K562 (cell line): ENCODE measurements at regions not wholly inside any gene's neighbourhood (a gene's known extent, or its start where the extent isn't known, plus 50 kb on each side); places are given as distances from the start of the nearest gene placed in this dataset.

Source experiments
- ATAC-seq: fragments of 200-7000 bp; cut with Tn5 transposase; 3 replicates; pipeline ENCODE4 v1.9.1; 2020; ENCODE audit warnings: moderate library complexity
- BruUV-seq: library from RNA; stranded (reverse); fragments of 400-500 nt; replicated peaks from 2 replicates; lab custom pipeline; 2021; lab: Mats Ljungman, UMichigan
- CTCF ChIA-PET: fragments of 300-600 bp; formaldehyde crosslinking; extraction: SDS; loops from one replicate; lab custom pipeline; 2021; ENCODE audit warnings: low intra/inter-chr PET ratio; lab: Yijun Ruan, JAX
- POLR2A ChIA-PET: fragments of 300-600, 350-650 bp; sonication (Branson Sonifier 250); formaldehyde crosslinking; extraction: SDS; loops from one replicate; lab custom pipeline; 2021; ENCODE audit warnings: antibody characterized with exemption, inconsistent platforms; lab: Yijun Ruan, JAX
- DNase-seq, 4 experiments: peaks; one replicate each; pipeline versions ENCODE4 v3.0.0 to v3.0.0-alpha.2; 2011 to 2018; ENCODE audit warnings: low spot score in 3 of 4, mixed read lengths in 3 of 4; ENCODE audit errors: extremely low read depth in 1 of 4
- FAIRE-seq: peaks from 2 replicates; lab custom pipeline; 2011; peaks lifted over from hg19 to GRCh38; lab: Jason Lieb, UNC
- H2AFZ ChIP-seq: 2 replicates; pipeline ENCODE4 v1.6.0; 2011; ENCODE audit warnings: low read depth, low read length, control low read depth, inconsistent platforms
- H3K27ac ChIP-seq: fragments of 200-600 bp; 3 replicates; pipeline ENCODE4 v1.8.0; 2011; ENCODE audit warnings: low read depth, mild to moderate bottlenecking, control low read depth, inconsistent platforms, low read length, moderate library complexity, mixed read lengths; ENCODE audit errors: extremely low read depth
- H3K27me3 ChIP-seq, 2 experiments: fragments of 300-600 bp in 1 of 2; 2 replicates in 1 of 2; 3 replicates in 1 of 2; pipeline versions ENCODE4 v1.6.0 to v1.8.0; 2011; ENCODE audit warnings: inconsistent platforms in 2 of 2, low read length in 2 of 2, mild to moderate bottlenecking in 1 of 2, mixed read lengths in 1 of 2, moderate library complexity in 1 of 2; ENCODE audit not compliant: control insufficient read depth in 2 of 2, insufficient read depth in 2 of 2
- H3K36me3 ChIP-seq: fragments of 300-600 bp; 3 replicates; pipeline ENCODE4 v1.8.0; 2011; ENCODE audit warnings: mild to moderate bottlenecking, low read length, inconsistent platforms; ENCODE audit not compliant: control insufficient read depth, insufficient read depth
- H3K4me1 ChIP-seq, 2 experiments: fragments of 200-600 bp in 1 of 2; replicated peaks in 1 of 2; 2 replicates in 1 of 2; 3 replicates in 1 of 2; pipeline versions ENCODE4 v1.5.1 to v1.8.0; 2011; ENCODE audit warnings: inconsistent platforms in 2 of 2, low read length in 2 of 2, mild to moderate bottlenecking in 1 of 2, mixed read lengths in 1 of 2, moderate library complexity in 1 of 2; ENCODE audit not compliant: control insufficient read depth in 2 of 2, insufficient read depth in 2 of 2
- H3K4me2 ChIP-seq: 2 replicates; pipeline ENCODE4 v1.6.1; 2011; ENCODE audit warnings: low read length, control low read depth, inconsistent platforms, mixed read lengths; ENCODE audit not compliant: insufficient read depth
- H3K4me3 ChIP-seq: fragments of 200-600 bp; sonication (generic), shearing (Covaris generic); 2 replicates; pipeline ENCODE4 v1.5.1; 2016; ENCODE audit warnings: control low read depth, inconsistent platforms
- H3K79me2 ChIP-seq: fragments of 200-600 bp; 3 replicates; pipeline ENCODE4 v1.8.0; 2011; ENCODE audit warnings: low read length, inconsistent platforms; ENCODE audit not compliant: control insufficient read depth, insufficient read depth
- H3K9ac ChIP-seq, 2 experiments: 2 replicates each; pipeline versions ENCODE4 v1.6.0 to v1.6.1; 2011; ENCODE audit warnings: low read depth in 2 of 2, low read length in 2 of 2, control low read depth in 1 of 2, inconsistent platforms in 1 of 2, mild to moderate bottlenecking in 1 of 2, mixed read lengths in 1 of 2; ENCODE audit not compliant: insufficient read depth in 1 of 2
- H3K9me1 ChIP-seq: one replicate; pipeline ENCODE4 v1.6.0; 2011; ENCODE audit warnings: inconsistent platforms, mild to moderate bottlenecking, low read length, moderate library complexity; ENCODE audit not compliant: control insufficient read depth, insufficient read depth
- H3K9me3 ChIP-seq: replicated peaks from 2 replicates; pipeline ENCODE4 v1.5.1; 2011; ENCODE audit warnings: low read depth, low read length, inconsistent platforms; ENCODE audit not compliant: control insufficient read depth, insufficient read depth
- H4K20me1 ChIP-seq: replicated peaks from 2 replicates; pipeline ENCODE4 v1.6.1; 2011; ENCODE audit warnings: low read length, inconsistent platforms, mixed read lengths; ENCODE audit not compliant: control insufficient read depth, insufficient read depth
- BMI1 ChIP-seq: fragments of 150-350 bp; IDR thresholded peaks from 2 replicates; pipeline ENCODE4 v1.6.1; 2014; ENCODE audit warnings: low read length
- MEF2D ChIP-seq: conservative IDR thresholded peaks from 2 replicates; pipeline ENCODE4 v1.6.1; 2016; ENCODE audit warnings: low read depth, missing genetic modification characterization, missing compliant biosample characterization
- PRMT5 ChIP-seq: sonication (generic); formaldehyde crosslinking; IDR thresholded peaks from 2 replicates; pipeline ENCODE4 v1.5.0; 2020; ENCODE audit warnings: missing genetic modification reagents
- RB1 ChIP-seq: fragments of 450-650 bp; IDR thresholded peaks from 2 replicates; pipeline ENCODE4 v1.6.1; 2017; ENCODE audit warnings: low read depth, mild to moderate bottlenecking
- STAT5A ChIP-seq: IDR thresholded peaks from 2 replicates; pipeline ENCODE4 v1.6.1; 2012; ENCODE audit warnings: low read length, inconsistent platforms, borderline replicate concordance
- ZNF24 ChIP-seq: fragments of 450-650 bp; IDR thresholded peaks from 2 replicates; pipeline ENCODE4 v1.6.1; 2016
- ZNF507 ChIP-seq: conservative IDR thresholded peaks from 2 replicates; pipeline ENCODE4 v1.6.1; 2017; ENCODE audit warnings: missing genetic modification characterization, missing compliant biosample characterization
- WGBS: fragments of 100-300 bp; shearing (Covaris generic); methylation state at CpG from one replicate; pipeline ENCODE4 v1.1.6; 2016; ENCODE audit warnings: low coverage, mixed read lengths; ENCODE audit not compliant: insufficient coverage; ENCODE audit errors: missing lambda C conversion rate; 5-methylcytosine and 5-hydroxymethylcytosine counted together
- in situ Hi-C: fragments of 300-500 bp; cut with MboI; formaldehyde crosslinking; loops from 4 replicates; pipeline ENCODE4 v1.15.0; 2018; ENCODE audit warnings: inconsistent platforms, mixed read lengths
- intact Hi-C: fragments of 100-400 bp; cut with micrococcal nuclease; formaldehyde crosslinking; loops from 2 replicates; pipeline ENCODE4 v1.14.2; 2022
- TF ChIP-seq, protein P1 (sequence below): fragments of 450-650 bp; IDR thresholded peaks from 2 replicates; pipeline ENCODE4 v1.6.1; 2018; ENCODE audit warnings: mild to moderate bottlenecking, low read depth; ENCODE audit not compliant: partially characterized antibody

GRCh38 chr2:120974950-120975349 is 239.3 kb downstream of the GLI2 start:
- in situ Hi-C loops: no loop called here
- H4K20me1 ChIP-seq: peaks cover 13% of the 10 kb centered on the region; the same call in 1 of the 2 replicates
- no peak for ATAC-seq
- ChIA-PET POLR2A (interaction anchor here (0.8 kb wide), 1 partner anchor 11 kb away, joined by 4 read pairs; no protein-coding TSS in a partner anchor), CTCF (no interaction called here)
- H3K27ac ChIP-seq: no peak overlapping the region
- TF ChIP-seq ZNF24 (no peak), RB1 (no peak), ZNF507 (no peak), PRMT5 (CRISPR knock-in tag) (no peak), BMI1 (no peak), STAT5A (no peak), MEF2D (tag) (no peak)
- TF ChIP-seq, protein P1, sequence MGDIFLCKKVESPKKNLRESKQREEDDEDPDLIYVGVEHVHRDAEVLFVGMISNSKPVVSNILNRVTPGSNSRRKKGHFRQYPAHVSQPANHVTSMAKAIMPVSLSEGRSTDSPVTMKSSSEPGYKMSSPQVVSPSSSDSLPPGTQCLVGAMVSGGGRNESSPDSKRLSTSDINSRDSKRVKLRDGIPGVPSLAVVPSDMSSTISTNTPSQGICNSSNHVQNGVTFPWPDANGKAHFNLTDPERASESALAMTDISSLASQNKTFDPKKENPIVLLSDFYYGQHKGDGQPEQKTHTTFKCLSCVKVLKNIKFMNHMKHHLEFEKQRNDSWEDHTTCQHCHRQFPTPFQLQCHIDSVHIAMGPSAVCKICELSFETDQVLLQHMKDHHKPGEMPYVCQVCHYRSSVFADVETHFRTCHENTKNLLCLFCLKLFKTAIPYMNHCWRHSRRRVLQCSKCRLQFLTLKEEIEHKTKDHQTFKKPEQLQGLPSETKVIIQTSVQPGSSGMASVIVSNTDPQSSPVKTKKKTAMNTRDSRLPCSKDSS: no peak
- H3K36me3 ChIP-seq: no peaks in the 10 kb centered on the region
- intact Hi-C loops: no loop called here
- 0% methylated on average over 4 of the region's 4 CpGs for WGBS
- H3K79me2 ChIP-seq: no peaks in the 10 kb centered on the region
- peaks cover 0 to 5% of the 10 kb centered on the region in 2 experiments; a peak in 2 of 5 replicates for H3K4me1 ChIP-seq
- H3K9me3 ChIP-seq: no peaks in the 10 kb centered on the region
- H3K9ac ChIP-seq: no peak overlapping the region
- BruUV-seq: no TSS peak
- no peaks in the 10 kb centered on the region for H3K9me1 ChIP-seq
- peaks cover 13 to 88% of the 10 kb centered on the region in 2 experiments; a peak in 3 of 5 replicates for H3K27me3 ChIP-seq
- H2AFZ ChIP-seq: no peak overlapping the region
- H3K4me2 ChIP-seq: no peak overlapping the region
- no peak for DNase-seq
- no peak overlapping the region for H3K4me3 ChIP-seq
- FAIRE-seq: no peak
